ENCODE measurements at regions not wholly inside any gene's neighbourhood (a gene's known extent, or its start where the extent isn't known, plus 50 kb on each side); places are given as distances from the start of the nearest gene placed in this dataset.

DNA sequence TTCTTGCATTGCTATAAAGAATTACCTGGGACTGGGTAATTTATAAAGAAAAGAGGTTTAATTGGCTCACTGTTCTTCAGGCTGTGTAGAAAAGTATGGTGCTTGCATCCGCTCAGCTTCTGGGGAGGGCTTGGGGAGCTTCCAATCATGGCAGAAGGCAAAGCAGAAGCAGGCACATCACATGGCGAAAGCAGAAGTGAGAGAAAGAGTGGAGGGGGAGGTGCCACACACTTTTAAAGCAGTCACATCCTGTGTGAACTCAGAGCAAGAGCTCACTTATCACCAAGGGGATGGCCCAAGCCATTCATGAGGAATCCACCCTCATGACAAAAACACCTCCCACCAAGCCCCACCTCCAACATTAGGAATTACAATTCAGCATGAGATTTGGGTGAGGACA lies 303.5 kb downstream of the OTUD1 start:
- no peak overlapping the region for H3K27ac ChIP-seq
- H3K4me1 ChIP-seq, result no peaks in the 10 kb centered on the region
- H3K27me3 ChIP-seq, result no peaks in the 10 kb centered on the region
- no peak for DNase-seq (ENCODE audit: low spot score in 2 of 2)
- no peak overlapping the region for H3K4me3 ChIP-seq
- H3K36me3 ChIP-seq, result no peaks in the 10 kb centered on the region
- TF ChIP-seq, protein P1, sequence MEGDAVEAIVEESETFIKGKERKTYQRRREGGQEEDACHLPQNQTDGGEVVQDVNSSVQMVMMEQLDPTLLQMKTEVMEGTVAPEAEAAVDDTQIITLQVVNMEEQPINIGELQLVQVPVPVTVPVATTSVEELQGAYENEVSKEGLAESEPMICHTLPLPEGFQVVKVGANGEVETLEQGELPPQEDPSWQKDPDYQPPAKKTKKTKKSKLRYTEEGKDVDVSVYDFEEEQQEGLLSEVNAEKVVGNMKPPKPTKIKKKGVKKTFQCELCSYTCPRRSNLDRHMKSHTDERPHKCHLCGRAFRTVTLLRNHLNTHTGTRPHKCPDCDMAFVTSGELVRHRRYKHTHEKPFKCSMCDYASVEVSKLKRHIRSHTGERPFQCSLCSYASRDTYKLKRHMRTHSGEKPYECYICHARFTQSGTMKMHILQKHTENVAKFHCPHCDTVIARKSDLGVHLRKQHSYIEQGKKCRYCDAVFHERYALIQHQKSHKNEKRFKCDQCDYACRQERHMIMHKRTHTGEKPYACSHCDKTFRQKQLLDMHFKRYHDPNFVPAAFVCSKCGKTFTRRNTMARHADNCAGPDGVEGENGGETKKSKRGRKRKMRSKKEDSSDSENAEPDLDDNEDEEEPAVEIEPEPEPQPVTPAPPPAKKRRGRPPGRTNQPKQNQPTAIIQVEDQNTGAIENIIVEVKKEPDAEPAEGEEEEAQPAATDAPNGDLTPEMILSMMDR (IDR thresholded peaks at IDR 0.05), result no peak
- TF ChIP-seq POLR2A (IDR thresholded peaks at IDR 0.05), result no peak
- no peak for TF ChIP-seq EP300 (IDR thresholded peaks at IDR 0.05)
- H3K9me3 ChIP-seq, result no peaks in the 10 kb centered on the region
- WGBS, 2 donors, result 80 to 84% methylated on average over 2 of the region's 2 CpGs

DNA sequence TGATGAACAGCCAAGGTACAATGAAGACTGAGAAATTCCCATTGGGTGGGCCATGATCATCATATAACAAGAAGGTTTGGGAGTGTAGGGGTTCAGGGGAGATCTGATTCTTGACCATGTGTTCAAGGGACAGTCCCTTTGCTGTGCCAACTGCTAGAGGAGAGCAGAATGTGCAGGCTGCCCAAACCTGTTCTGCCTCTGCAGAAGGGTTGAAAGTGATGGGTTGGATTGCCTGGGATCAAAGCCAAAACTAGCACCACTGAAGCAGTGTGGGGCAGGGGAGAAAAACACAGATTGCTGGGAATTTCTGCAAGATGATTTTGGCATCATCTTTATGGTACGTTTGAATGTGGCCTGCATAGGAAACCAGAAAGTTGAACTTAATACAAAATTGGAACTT lies 303.9 kb downstream of the OTUD1 start:
- no peaks in the 10 kb centered on the region for H3K9me3 ChIP-seq
- no peaks in the 10 kb centered on the region for H3K36me3 ChIP-seq
- TF ChIP-seq, protein P1 (IDR thresholded peaks at IDR 0.05), result no peak
- no peak for TF ChIP-seq EP300 (IDR thresholded peaks at IDR 0.05)
- no peak for TF ChIP-seq POLR2A (IDR thresholded peaks at IDR 0.05)
- 32 to 41% methylated on average over 1 of the region's 1 CpG for WGBS, 2 donors
- no peak for DNase-seq (ENCODE audit: low spot score in 2 of 2)
- no peak overlapping the region for H3K27ac ChIP-seq
- no peaks in the 10 kb centered on the region for H3K27me3 ChIP-seq
- no peaks in the 10 kb centered on the region for H3K4me1 ChIP-seq
- H3K4me3 ChIP-seq, result no peak overlapping the region

DNA sequence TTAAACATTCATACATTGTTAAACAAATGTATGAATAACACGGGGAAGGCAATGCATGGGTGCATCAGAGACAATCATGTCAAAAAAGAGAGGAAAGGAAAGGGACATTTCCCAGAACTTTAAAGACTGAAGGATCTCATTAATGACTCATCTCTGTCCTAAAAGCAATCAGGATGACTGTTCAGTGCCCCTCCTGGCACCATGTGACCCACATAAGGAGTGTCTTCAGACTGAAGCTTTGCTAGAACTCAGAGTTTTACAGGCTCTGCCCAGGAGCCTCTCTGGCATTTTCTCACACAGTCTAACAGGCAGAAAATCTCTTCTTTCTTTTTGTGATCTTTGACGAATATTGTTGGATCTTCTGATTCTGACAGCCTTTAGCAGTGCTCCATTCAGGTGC lies 315.3 kb downstream of the OTUD1 start:
- no peaks in the 10 kb centered on the region for H3K4me1 ChIP-seq
- no peaks in the 10 kb centered on the region for H3K27me3 ChIP-seq
- no peaks in the 10 kb centered on the region for H3K36me3 ChIP-seq
- no peak overlapping the region for H3K4me3 ChIP-seq
- no peaks in the 10 kb centered on the region for H3K9me3 ChIP-seq
- 63 to 65% methylated on average over 2 of the region's 2 CpGs for WGBS, 2 donors
- no peak for DNase-seq (ENCODE audit: low spot score in 2 of 2)
- TF ChIP-seq, protein P1 (IDR thresholded peaks at IDR 0.05), result no peak
- TF ChIP-seq POLR2A (IDR thresholded peaks at IDR 0.05), result no peak
- TF ChIP-seq EP300 (IDR thresholded peaks at IDR 0.05), result no peak
- H3K27ac ChIP-seq, result no peak overlapping the region

DNA sequence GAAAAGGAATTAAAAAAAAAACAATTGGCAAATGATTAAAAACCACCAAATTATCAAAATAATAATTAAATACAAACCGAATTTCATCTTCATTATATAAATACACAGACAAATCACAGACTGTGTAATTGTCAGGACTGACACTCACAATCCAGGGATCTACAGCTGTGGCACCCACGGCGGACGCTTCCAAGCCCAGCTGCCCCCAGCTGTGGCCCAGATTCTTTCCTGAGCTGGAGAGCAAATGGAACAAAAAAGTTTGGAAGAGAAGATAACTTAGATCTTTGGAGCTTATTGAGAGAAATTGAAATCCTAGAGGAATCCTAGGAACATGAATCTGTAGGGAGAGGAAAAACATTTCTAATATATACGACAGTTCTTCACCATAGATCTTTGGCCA lies 316.1 kb downstream of the OTUD1 start:
- H3K4me3 ChIP-seq, result no peak overlapping the region
- no peaks in the 10 kb centered on the region for H3K4me1 ChIP-seq
- TF ChIP-seq, protein P1 (IDR thresholded peaks at IDR 0.05), result no peak
- TF ChIP-seq POLR2A (IDR thresholded peaks at IDR 0.05) (no peak), EP300 (IDR thresholded peaks at IDR 0.05) (no peak)
- H3K36me3 ChIP-seq, result no peaks in the 10 kb centered on the region
- no peaks in the 10 kb centered on the region for H3K9me3 ChIP-seq
- no peak for DNase-seq (ENCODE audit: low spot score in 2 of 2)
- H3K27me3 ChIP-seq, result no peaks in the 10 kb centered on the region
- no peak overlapping the region for H3K27ac ChIP-seq
- WGBS, 2 donors, result 72% methylated on average over 5 of the region's 5 CpGs

DNA sequence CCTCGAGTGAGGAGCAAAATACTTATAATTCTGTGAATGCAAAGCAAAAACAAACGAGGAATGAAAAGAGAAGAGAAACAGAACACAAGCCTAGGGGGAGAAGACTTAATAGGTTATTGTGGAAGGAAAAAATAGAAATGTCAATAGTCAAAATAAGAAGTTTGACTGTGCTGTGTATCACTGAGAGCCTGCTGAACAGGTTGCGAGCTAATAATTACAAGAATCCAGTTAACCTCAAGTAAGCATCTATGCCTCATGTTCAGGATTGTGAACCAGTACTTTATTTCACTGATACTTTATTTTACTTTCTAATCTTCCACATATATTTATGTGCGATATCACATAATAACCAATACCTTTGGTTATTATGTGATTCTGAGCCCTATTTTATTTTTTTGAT lies 316.7 kb downstream of the OTUD1 start:
- no peak for DNase-seq (ENCODE audit: low spot score in 2 of 2)
- Histone ChIP-seq H3K36me3 (no peaks in the 10 kb centered on the region), H3K9me3 (no peaks in the 10 kb centered on the region), H3K27me3 (no peaks in the 10 kb centered on the region), H3K4me3 (no peak overlapping the region), H3K4me1 (no peaks in the 10 kb centered on the region), H3K27ac (no peak overlapping the region)
- no peak for TF ChIP-seq POLR2A (IDR thresholded peaks at IDR 0.05)
- no peak for TF ChIP-seq EP300 (IDR thresholded peaks at IDR 0.05)
- TF ChIP-seq, protein P1 (IDR thresholded peaks at IDR 0.05), result no peak
- WGBS, 2 donors, result 64 to 68% methylated on average over 4 of the region's 4 CpGs

Measured in tibial nerve (tissue), 4 donors.